K562 (cell line): ENCODE measurements at regions not wholly inside any gene's neighbourhood (a gene's known extent, or its start where the extent isn't known, plus 50 kb on each side); places are given as distances from the start of the nearest gene placed in this dataset.

Experiments used
- ATAC-seq: fragments of 200-7000 bp; cut with Tn5 transposase; 3 replicates; pipeline ENCODE4 v1.9.1; 2020; ENCODE audit warnings: moderate library complexity
- BruUV-seq: library from RNA; stranded (reverse); fragments of 400-500 nt; replicated peaks from 2 replicates; lab custom pipeline; 2021; lab: Mats Ljungman, UMichigan
- CTCF ChIA-PET: fragments of 300-600 bp; formaldehyde crosslinking; extraction: SDS; loops from one replicate; lab custom pipeline; 2021; ENCODE audit warnings: low intra/inter-chr PET ratio; lab: Yijun Ruan, JAX
- POLR2A ChIA-PET: fragments of 300-600, 350-650 bp; sonication (Branson Sonifier 250); formaldehyde crosslinking; extraction: SDS; loops from one replicate; lab custom pipeline; 2021; ENCODE audit warnings: antibody characterized with exemption, inconsistent platforms; lab: Yijun Ruan, JAX
- DNase-seq, 4 experiments: peaks; one replicate each; pipeline versions ENCODE4 v3.0.0 to v3.0.0-alpha.2; 2011 to 2018; ENCODE audit warnings: low spot score in 3 of 4, mixed read lengths in 3 of 4; ENCODE audit errors: extremely low read depth in 1 of 4
- FAIRE-seq: peaks from 2 replicates; lab custom pipeline; 2011; peaks lifted over from hg19 to GRCh38; lab: Jason Lieb, UNC
- H2AFZ ChIP-seq: 2 replicates; pipeline ENCODE4 v1.6.0; 2011; ENCODE audit warnings: low read depth, low read length, control low read depth, inconsistent platforms
- H3K27ac ChIP-seq: fragments of 200-600 bp; 3 replicates; pipeline ENCODE4 v1.8.0; 2011; ENCODE audit warnings: low read depth, mild to moderate bottlenecking, control low read depth, inconsistent platforms, low read length, moderate library complexity, mixed read lengths; ENCODE audit errors: extremely low read depth
- H3K27me3 ChIP-seq, 2 experiments: fragments of 300-600 bp in 1 of 2; 2 replicates in 1 of 2; 3 replicates in 1 of 2; pipeline versions ENCODE4 v1.6.0 to v1.8.0; 2011; ENCODE audit warnings: inconsistent platforms in 2 of 2, low read length in 2 of 2, mild to moderate bottlenecking in 1 of 2, mixed read lengths in 1 of 2, moderate library complexity in 1 of 2; ENCODE audit not compliant: control insufficient read depth in 2 of 2, insufficient read depth in 2 of 2
- H3K36me3 ChIP-seq: fragments of 300-600 bp; 3 replicates; pipeline ENCODE4 v1.8.0; 2011; ENCODE audit warnings: mild to moderate bottlenecking, low read length, inconsistent platforms; ENCODE audit not compliant: control insufficient read depth, insufficient read depth
- H3K4me1 ChIP-seq, 2 experiments: fragments of 200-600 bp in 1 of 2; replicated peaks in 1 of 2; 2 replicates in 1 of 2; 3 replicates in 1 of 2; pipeline versions ENCODE4 v1.5.1 to v1.8.0; 2011; ENCODE audit warnings: inconsistent platforms in 2 of 2, low read length in 2 of 2, mild to moderate bottlenecking in 1 of 2, mixed read lengths in 1 of 2, moderate library complexity in 1 of 2; ENCODE audit not compliant: control insufficient read depth in 2 of 2, insufficient read depth in 2 of 2
- H3K4me2 ChIP-seq: 2 replicates; pipeline ENCODE4 v1.6.1; 2011; ENCODE audit warnings: low read length, control low read depth, inconsistent platforms, mixed read lengths; ENCODE audit not compliant: insufficient read depth
- H3K4me3 ChIP-seq: fragments of 200-600 bp; sonication (generic), shearing (Covaris generic); 2 replicates; pipeline ENCODE4 v1.5.1; 2016; ENCODE audit warnings: control low read depth, inconsistent platforms
- H3K79me2 ChIP-seq: fragments of 200-600 bp; 3 replicates; pipeline ENCODE4 v1.8.0; 2011; ENCODE audit warnings: low read length, inconsistent platforms; ENCODE audit not compliant: control insufficient read depth, insufficient read depth
- H3K9ac ChIP-seq, 2 experiments: 2 replicates each; pipeline versions ENCODE4 v1.6.0 to v1.6.1; 2011; ENCODE audit warnings: low read depth in 2 of 2, low read length in 2 of 2, control low read depth in 1 of 2, inconsistent platforms in 1 of 2, mild to moderate bottlenecking in 1 of 2, mixed read lengths in 1 of 2; ENCODE audit not compliant: insufficient read depth in 1 of 2
- H3K9me1 ChIP-seq: one replicate; pipeline ENCODE4 v1.6.0; 2011; ENCODE audit warnings: inconsistent platforms, mild to moderate bottlenecking, low read length, moderate library complexity; ENCODE audit not compliant: control insufficient read depth, insufficient read depth
- H3K9me3 ChIP-seq: replicated peaks from 2 replicates; pipeline ENCODE4 v1.5.1; 2011; ENCODE audit warnings: low read depth, low read length, inconsistent platforms; ENCODE audit not compliant: control insufficient read depth, insufficient read depth
- H4K20me1 ChIP-seq: replicated peaks from 2 replicates; pipeline ENCODE4 v1.6.1; 2011; ENCODE audit warnings: low read length, inconsistent platforms, mixed read lengths; ENCODE audit not compliant: control insufficient read depth, insufficient read depth
- ARNT ChIP-seq, 2 experiments: fragments of 450-650 bp; IDR thresholded peaks; 2 replicates each; pipeline ENCODE4 v1.6.1; 2016; ENCODE audit warnings: mild to moderate bottlenecking in 1 of 2
- GATA2 ChIP-seq: sonication (generic); formaldehyde crosslinking; IDR thresholded peaks from 2 replicates; pipeline ENCODE4 v1.4.0; 2020; ENCODE audit warnings: mild to moderate bottlenecking, missing genetic modification reagents
- HNRNPUL1 ChIP-seq: fragments of 200-400 bp; formaldehyde crosslinking; IDR thresholded peaks from 2 replicates; pipeline ENCODE4 v1.6.1; 2017; ENCODE audit warnings: low read length
- MXI1 ChIP-seq: IDR thresholded peaks from 2 replicates; pipeline ENCODE4 v1.6.1; 2011; ENCODE audit warnings: low read depth, mild to moderate bottlenecking, improper control_type of control experiment, low read length
- POLR2H ChIP-seq: IDR thresholded peaks from 2 replicates; pipeline ENCODE4 v1.6.1; 2016; ENCODE audit warnings: missing genetic modification characterization, low read depth, mild to moderate bottlenecking, control low read depth, missing compliant biosample characterization, moderate library complexity
- PYGO2 ChIP-seq: fragments of 450-650 bp; IDR thresholded peaks from 2 replicates; pipeline ENCODE4 v1.6.1; 2016; ENCODE audit warnings: mild to moderate bottlenecking, missing genetic modification characterization, moderate library complexity, missing compliant biosample characterization
- TARDBP ChIP-seq: fragments of 450-650 bp; IDR thresholded peaks from 2 replicates; pipeline ENCODE4 v1.6.1; 2016
- XRCC3 ChIP-seq: fragments of 450-650 bp; IDR thresholded peaks from 2 replicates; pipeline ENCODE4 v1.6.1; 2017; ENCODE audit warnings: mild to moderate bottlenecking, moderate library complexity
- ZFX ChIP-seq: sonication (generic); formaldehyde crosslinking; IDR thresholded peaks from 2 replicates; pipeline ENCODE4 v1.8.0; 2022; ENCODE audit warnings: mild to moderate bottlenecking, missing genetic modification reagents, moderate library complexity
- ZNF696 ChIP-seq: fragments of 250-450 bp; sonication (Bioruptor Pico); conservative IDR thresholded peaks from 2 replicates; pipeline ENCODE4 v1.4.0; 2020; ENCODE audit warnings: mild to moderate bottlenecking, moderate library complexity
- ZZZ3 ChIP-seq: fragments of 450-650 bp; IDR thresholded peaks from 2 replicates; pipeline ENCODE4 v1.6.1; 2016; ENCODE audit warnings: antibody characterized with exemption, mild to moderate bottlenecking, moderate library complexity
- WGBS: fragments of 100-300 bp; shearing (Covaris generic); methylation state at CpG from one replicate; pipeline ENCODE4 v1.1.6; 2016; ENCODE audit warnings: low coverage, mixed read lengths; ENCODE audit not compliant: insufficient coverage; ENCODE audit errors: missing lambda C conversion rate; 5-methylcytosine and 5-hydroxymethylcytosine counted together
- in situ Hi-C: fragments of 300-500 bp; cut with MboI; formaldehyde crosslinking; loops from 4 replicates; pipeline ENCODE4 v1.15.0; 2018; ENCODE audit warnings: inconsistent platforms, mixed read lengths
- intact Hi-C: fragments of 100-400 bp; cut with micrococcal nuclease; formaldehyde crosslinking; loops from 2 replicates; pipeline ENCODE4 v1.14.2; 2022
- TF ChIP-seq, protein P1 (sequence below): fragments of 250-450 bp; sonication (Bioruptor Pico); IDR thresholded peaks from 2 replicates; pipeline ENCODE4 v1.5.1; 2021; ENCODE audit warnings: mild to moderate bottlenecking
- TF ChIP-seq, protein P2 (sequence below): sonication (generic); formaldehyde crosslinking; IDR thresholded peaks from 2 replicates; pipeline ENCODE4 v1.8.0; 2023; ENCODE audit warnings: mild to moderate bottlenecking, missing genetic modification reagents
- TF ChIP-seq, protein P3 (sequence below): fragments of 450-650 bp; IDR thresholded peaks from 2 replicates; pipeline ENCODE4 v1.6.1; 2017; ENCODE audit warnings: mild to moderate bottlenecking, moderate library complexity
- TF ChIP-seq, protein P4 (sequence below): sonication (generic); formaldehyde crosslinking; IDR thresholded peaks from 2 replicates; pipeline ENCODE4 v1.8.1; 2023; ENCODE audit warnings: mild to moderate bottlenecking, missing genetic modification reagents

DNA sequence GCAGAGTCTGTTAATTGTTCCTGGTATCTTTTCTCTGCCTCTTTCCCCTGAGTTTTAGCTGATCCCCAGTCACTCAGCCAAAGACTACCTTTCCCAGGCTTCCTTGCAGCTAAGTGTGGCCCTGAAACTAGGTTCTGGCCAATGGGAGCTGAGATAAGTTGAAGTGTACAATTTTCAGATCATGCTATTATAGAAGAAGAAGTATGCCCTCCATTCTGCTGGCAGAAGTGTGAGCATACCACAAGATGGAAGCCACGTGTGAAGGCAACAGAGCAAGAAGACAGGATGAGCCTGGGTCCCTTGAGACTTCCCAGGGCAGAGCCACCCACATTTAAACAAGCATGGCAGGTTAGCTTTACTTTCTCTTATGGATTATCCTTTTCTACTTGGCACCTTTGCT, 273.2 kb downstream of the HIVEP2 start (continued):
- TF ChIP-seq, protein P1, sequence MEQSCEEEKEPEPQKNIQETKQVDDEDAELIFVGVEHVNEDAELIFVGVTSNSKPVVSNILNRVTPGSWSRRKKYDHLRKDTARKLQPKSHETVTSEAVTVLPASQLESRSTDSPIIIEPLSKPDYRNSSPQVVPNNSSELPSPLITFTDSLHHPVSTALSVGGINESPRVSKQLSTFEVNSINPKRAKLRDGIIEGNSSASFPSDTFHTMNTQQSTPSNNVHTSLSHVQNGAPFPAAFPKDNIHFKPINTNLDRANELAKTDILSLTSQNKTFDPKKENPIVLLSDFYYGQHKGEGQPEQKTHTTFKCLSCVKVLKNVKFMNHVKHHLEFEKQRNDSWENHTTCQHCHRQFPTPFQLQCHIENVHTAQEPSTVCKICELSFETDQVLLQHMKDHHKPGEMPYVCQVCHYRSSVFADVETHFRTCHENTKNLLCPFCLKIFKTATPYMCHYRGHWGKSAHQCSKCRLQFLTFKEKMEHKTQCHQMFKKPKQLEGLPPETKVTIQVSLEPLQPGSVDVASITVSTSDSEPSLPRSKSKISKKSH (CRISPR knock-in tag), result no peak
- TF ChIP-seq HNRNPUL1 (no peak), ZNF696 (no peak), ZZZ3 (no peak), ZFX (no peak)

DNA sequence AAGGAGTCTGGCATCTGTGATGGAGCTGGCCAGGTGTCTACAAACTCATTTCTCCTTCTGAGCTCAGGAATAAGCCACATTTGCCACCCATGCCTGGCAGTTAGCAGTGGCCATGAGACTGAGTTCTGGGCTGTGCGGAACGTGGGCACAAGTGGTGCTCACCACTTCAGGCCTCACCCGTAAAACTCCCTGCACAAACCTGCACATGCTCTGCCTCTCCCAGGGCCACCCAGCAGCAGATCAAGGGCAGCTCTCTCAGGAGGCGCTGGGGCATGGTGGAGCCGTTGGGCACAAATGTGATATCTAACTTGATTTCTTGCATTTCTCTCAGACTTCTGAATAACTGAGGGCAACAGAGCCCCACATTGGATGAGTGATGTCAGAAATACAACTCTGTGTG, 269.5 kb downstream of the HIVEP2 start:
- POLR2A ChIA-PET, result no interaction called here
- no TSS peak for BruUV-seq
- H4K20me1 ChIP-seq, result no peaks in the 10 kb centered on the region
- no peaks in the 10 kb centered on the region for H3K79me2 ChIP-seq
- no peak for DNase-seq
- no peaks in the 10 kb centered on the region for H3K9me1 ChIP-seq
- peaks cover 4 to 18% of the 10 kb centered on the region in 2 experiments; a peak in 4 of 5 replicates for H3K27me3 ChIP-seq
- in situ Hi-C loops (loop anchor here (25.0 kb wide), 1 partner anchor 612 kb away; no protein-coding TSS in a partner anchor), intact Hi-C loops (no loop called here)
- FAIRE-seq, result no peak
- no peak overlapping the region for H3K27ac ChIP-seq
- H2AFZ ChIP-seq, result no peak overlapping the region
- ATAC-seq, result no peak
- no peaks in the 10 kb centered on the region for H3K9me3 ChIP-seq
- CTCF ChIA-PET, result no interaction called here
- no peak overlapping the region for H3K4me2 ChIP-seq
- no peaks in the 10 kb centered on the region for H3K4me1 ChIP-seq
- H3K36me3 ChIP-seq, result no peaks in the 10 kb centered on the region
- WGBS, result 0% methylated on average over 5 of the region's 5 CpGs
- H3K9ac ChIP-seq, result no peak overlapping the region
- no peak overlapping the region for H3K4me3 ChIP-seq
- TF ChIP-seq GATA2 (no peak), XRCC3 (no peak), MXI1 (no peak), PYGO2 (no peak), POLR2H (no peak), ARNT (IDR thresholded peaks at IDR 0.05) (no peak), TARDBP (no peak)
- TF ChIP-seq, protein P2, sequence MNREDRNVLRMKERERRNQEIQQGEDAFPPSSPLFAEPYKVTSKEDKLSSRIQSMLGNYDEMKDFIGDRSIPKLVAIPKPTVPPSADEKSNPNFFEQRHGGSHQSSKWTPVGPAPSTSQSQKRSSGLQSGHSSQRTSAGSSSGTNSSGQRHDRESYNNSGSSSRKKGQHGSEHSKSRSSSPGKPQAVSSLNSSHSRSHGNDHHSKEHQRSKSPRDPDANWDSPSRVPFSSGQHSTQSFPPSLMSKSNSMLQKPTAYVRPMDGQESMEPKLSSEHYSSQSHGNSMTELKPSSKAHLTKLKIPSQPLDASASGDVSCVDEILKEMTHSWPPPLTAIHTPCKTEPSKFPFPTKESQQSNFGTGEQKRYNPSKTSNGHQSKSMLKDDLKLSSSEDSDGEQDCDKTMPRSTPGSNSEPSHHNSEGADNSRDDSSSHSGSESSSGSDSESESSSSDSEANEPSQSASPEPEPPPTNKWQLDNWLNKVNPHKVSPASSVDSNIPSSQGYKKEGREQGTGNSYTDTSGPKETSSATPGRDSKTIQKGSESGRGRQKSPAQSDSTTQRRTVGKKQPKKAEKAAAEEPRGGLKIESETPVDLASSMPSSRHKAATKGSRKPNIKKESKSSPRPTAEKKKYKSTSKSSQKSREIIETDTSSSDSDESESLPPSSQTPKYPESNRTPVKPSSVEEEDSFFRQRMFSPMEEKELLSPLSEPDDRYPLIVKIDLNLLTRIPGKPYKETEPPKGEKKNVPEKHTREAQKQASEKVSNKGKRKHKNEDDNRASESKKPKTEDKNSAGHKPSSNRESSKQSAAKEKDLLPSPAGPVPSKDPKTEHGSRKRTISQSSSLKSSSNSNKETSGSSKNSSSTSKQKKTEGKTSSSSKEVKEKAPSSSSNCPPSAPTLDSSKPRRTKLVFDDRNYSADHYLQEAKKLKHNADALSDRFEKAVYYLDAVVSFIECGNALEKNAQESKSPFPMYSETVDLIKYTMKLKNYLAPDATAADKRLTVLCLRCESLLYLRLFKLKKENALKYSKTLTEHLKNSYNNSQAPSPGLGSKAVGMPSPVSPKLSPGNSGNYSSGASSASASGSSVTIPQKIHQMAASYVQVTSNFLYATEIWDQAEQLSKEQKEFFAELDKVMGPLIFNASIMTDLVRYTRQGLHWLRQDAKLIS (CRISPR knock-in tag), result no peak
- TF ChIP-seq, protein P3, sequence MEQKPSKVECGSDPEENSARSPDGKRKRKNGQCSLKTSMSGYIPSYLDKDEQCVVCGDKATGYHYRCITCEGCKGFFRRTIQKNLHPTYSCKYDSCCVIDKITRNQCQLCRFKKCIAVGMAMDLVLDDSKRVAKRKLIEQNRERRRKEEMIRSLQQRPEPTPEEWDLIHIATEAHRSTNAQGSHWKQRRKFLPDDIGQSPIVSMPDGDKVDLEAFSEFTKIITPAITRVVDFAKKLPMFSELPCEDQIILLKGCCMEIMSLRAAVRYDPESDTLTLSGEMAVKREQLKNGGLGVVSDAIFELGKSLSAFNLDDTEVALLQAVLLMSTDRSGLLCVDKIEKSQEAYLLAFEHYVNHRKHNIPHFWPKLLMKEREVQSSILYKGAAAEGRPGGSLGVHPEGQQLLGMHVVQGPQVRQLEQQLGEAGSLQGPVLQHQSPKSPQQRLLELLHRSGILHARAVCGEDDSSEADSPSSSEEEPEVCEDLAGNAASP, result no peak
- TF ChIP-seq, protein P4, sequence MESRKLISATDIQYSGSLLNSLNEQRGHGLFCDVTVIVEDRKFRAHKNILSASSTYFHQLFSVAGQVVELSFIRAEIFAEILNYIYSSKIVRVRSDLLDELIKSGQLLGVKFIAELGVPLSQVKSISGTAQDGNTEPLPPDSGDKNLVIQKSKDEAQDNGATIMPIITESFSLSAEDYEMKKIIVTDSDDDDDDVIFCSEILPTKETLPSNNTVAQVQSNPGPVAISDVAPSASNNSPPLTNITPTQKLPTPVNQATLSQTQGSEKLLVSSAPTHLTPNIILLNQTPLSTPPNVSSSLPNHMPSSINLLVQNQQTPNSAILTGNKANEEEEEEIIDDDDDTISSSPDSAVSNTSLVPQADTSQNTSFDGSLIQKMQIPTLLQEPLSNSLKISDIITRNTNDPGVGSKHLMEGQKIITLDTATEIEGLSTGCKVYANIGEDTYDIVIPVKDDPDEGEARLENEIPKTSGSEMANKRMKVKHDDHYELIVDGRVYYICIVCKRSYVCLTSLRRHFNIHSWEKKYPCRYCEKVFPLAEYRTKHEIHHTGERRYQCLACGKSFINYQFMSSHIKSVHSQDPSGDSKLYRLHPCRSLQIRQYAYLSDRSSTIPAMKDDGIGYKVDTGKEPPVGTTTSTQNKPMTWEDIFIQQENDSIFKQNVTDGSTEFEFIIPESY (CRISPR knock-in tag), result no peak
